Esophagus squamous epithelium (tissue), 5 donors: ENCODE measurements at regions not wholly inside any gene's neighbourhood (a gene's known extent, or its start where the extent isn't known, plus 50 kb on each side); places are given as distances from the start of the nearest gene placed in this dataset.

Source experiments
- DNase-seq: peaks from one replicate; lab custom pipeline; 2025; lab: John Stamatoyannopoulos, UW
- H3K27ac ChIP-seq, 4 donors: fragments of 200-600 bp; sonication (generic); one replicate each; pipeline ENCODE4 v1.5.1; 2016 to 2019; ENCODE audit warnings: mild to moderate bottlenecking in 1 of 4
- H3K27me3 ChIP-seq, 4 donors: fragments of 200-600 bp; sonication (generic); 1 replicate in 3 of 4; 2 replicates in 1 of 4; pipeline versions ENCODE4 v1.5.1 to v1.6.0; 2017 to 2021; ENCODE audit warnings: antibody characterized with exemption in 1 of 4
- H3K36me3 ChIP-seq, 3 donors: fragments of 200-600 bp; sonication (generic); one replicate each; pipeline ENCODE4 v1.5.1; 2016 to 2019
- H3K4me1 ChIP-seq, 3 donors: fragments of 200-600 bp; sonication (generic); one replicate each; pipeline ENCODE4 v1.5.1; 2017 to 2019
- H3K4me3 ChIP-seq, 4 donors: fragments of 200-600 bp; sonication (generic); 1 replicate in 3 of 4; 2 replicates in 1 of 4; pipeline ENCODE4 v1.5.1; 2016 to 2019; ENCODE audit warnings: mild to moderate bottlenecking in 2 of 4, moderate library complexity in 1 of 4
- H3K9me3 ChIP-seq, 3 donors: fragments of 200-600 bp; sonication (generic); one replicate each; pipeline ENCODE4 v1.5.1; 2016 to 2019
- CTCF ChIP-seq, 6 experiments: fragments of 450-650 bp in 4 of 6; fragments of 200-600 bp in 2 of 6; sonication (generic) in 2 of 6; IDR thresholded peaks; one replicate each; pipeline ENCODE4 v1.5.1; 2016 to 2019; ENCODE audit warnings: antibody characterized with exemption in 6 of 6, mild to moderate bottlenecking in 4 of 6, moderate library complexity in 4 of 6
- POLR2A ChIP-seq, 4 donors: fragments of 450-650 bp; IDR thresholded peaks; one replicate each; pipeline ENCODE4 v1.6.1; 2017; ENCODE audit warnings: antibody characterized with exemption in 4 of 4, mild to moderate bottlenecking in 4 of 4, moderate library complexity in 3 of 4
- WGBS, 2 donors: methylation state at CpG; one replicate each; pipeline ENCODE4 v1.1.5; 2018; 5-methylcytosine and 5-hydroxymethylcytosine counted together
- intact Hi-C: fragments of 100-400 bp; cut with DNase I; formaldehyde crosslinking; loops from one replicate; pipeline ENCODE4 v1.15.0; 2022
- donor health status: DM: yes; HTN: yes; CAD: no.

- no peak for DNase-seq
- intact Hi-C loops, result no loop called here
- TF ChIP-seq CTCF (IDR thresholded peaks at IDR 0.05), result no peak
- no peak for TF ChIP-seq POLR2A (IDR thresholded peaks at IDR 0.05)
- H3K27me3 ChIP-seq, result peaks cover 0 to 3% (median 0%) of the 10 kb centered on the region in 4 donors
- H3K4me1 ChIP-seq, result no peaks in the 10 kb centered on the region
- WGBS, 2 donors, result 32 to 33% methylated on average over 4 of the region's 4 CpGs
- H3K9me3 ChIP-seq, result no peaks in the 10 kb centered on the region
- H3K27ac ChIP-seq, result no peak overlapping the region
- H3K36me3 ChIP-seq, result no peaks in the 10 kb centered on the region
- no peak overlapping the region for H3K4me3 ChIP-seq
Observed at GRCh38 chr6:100167585-100167984, 173.6 kb upstream of the MCHR2 start.

- no peak overlapping the region for H3K4me3 ChIP-seq
- H3K27me3 ChIP-seq, result peaks cover 0 to 3% (median 0%) of the 10 kb centered on the region in 4 donors
- no peaks in the 10 kb centered on the region for H3K4me1 ChIP-seq
- no peak for TF ChIP-seq CTCF (IDR thresholded peaks at IDR 0.05)
- no peak for TF ChIP-seq POLR2A (IDR thresholded peaks at IDR 0.05)
- no peaks in the 10 kb centered on the region for H3K9me3 ChIP-seq
- intact Hi-C loops, result no loop called here
- WGBS, 2 donors, result 29 to 40% methylated on average over 2 of the region's 2 CpGs
- no peaks in the 10 kb centered on the region for H3K36me3 ChIP-seq
- DNase-seq, result no peak
- no peak overlapping the region for H3K27ac ChIP-seq
Observed at GRCh38 chr6:100166956-100167355, 172.9 kb upstream of the MCHR2 start.

- TF ChIP-seq POLR2A (IDR thresholded peaks at IDR 0.05), result no peak
- Histone ChIP-seq H3K4me3 (no peak overlapping the region), H3K27ac (no peak overlapping the region), H3K4me1 (no peaks in the 10 kb centered on the region), H3K27me3 (peaks cover 0 to 3% (median 0%) of the 10 kb centered on the region in 4 donors), H3K9me3 (no peaks in the 10 kb centered on the region), H3K36me3 (no peaks in the 10 kb centered on the region)
- intact Hi-C loops, result no loop called here
- DNase-seq, result no peak
Observed at GRCh38 chr6:100165442-100165841, 171.4 kb upstream of the MCHR2 start.

GRCh38 chr6:100163035-100163434 lies 169.0 kb upstream of the MCHR2 start:
- Histone ChIP-seq H3K4me1 (no peaks in the 10 kb centered on the region), H3K4me3 (no peak overlapping the region), H3K27ac (no peak overlapping the region), H3K9me3 (no peaks in the 10 kb centered on the region), H3K36me3 (no peaks in the 10 kb centered on the region), H3K27me3 (peaks cover 0 to 3% (median 0%) of the 10 kb centered on the region in 4 donors)
- intact Hi-C loops, result no loop called here
- no peak for DNase-seq
- 38 to 40% methylated on average over 5 of the region's 5 CpGs for WGBS, 2 donors
- TF ChIP-seq POLR2A (IDR thresholded peaks at IDR 0.05), result no peak
- no peak for TF ChIP-seq CTCF (IDR thresholded peaks at IDR 0.05)

- TF ChIP-seq CTCF (IDR thresholded peaks at IDR 0.05), result no peak
- TF ChIP-seq POLR2A (IDR thresholded peaks at IDR 0.05), result no peak
- Histone ChIP-seq H3K27me3 (peaks cover 0 to 3% (median 0%) of the 10 kb centered on the region in 4 donors), H3K4me3 (no peak overlapping the region), H3K4me1 (no peaks in the 10 kb centered on the region), H3K27ac (no peak overlapping the region), H3K9me3 (no peaks in the 10 kb centered on the region), H3K36me3 (no peaks in the 10 kb centered on the region)
- intact Hi-C loops, result no loop called here
- no peak for DNase-seq
- 75 to 78% methylated on average over 2 of the region's 2 CpGs for WGBS, 2 donors
Observed at GRCh38 chr6:100161782-100162365, 167.9 kb upstream of the MCHR2 start.

- H3K27me3 ChIP-seq, result peaks cover 0 to 3% (median 0%) of the 10 kb centered on the region in 4 donors
- no peaks in the 10 kb centered on the region for H3K4me1 ChIP-seq
- no peaks in the 10 kb centered on the region for H3K36me3 ChIP-seq
- DNase-seq, result no peak
- H3K4me3 ChIP-seq, result no peak overlapping the region
- no peak overlapping the region for H3K27ac ChIP-seq
- WGBS, 2 donors, result 34 to 51% methylated on average over 2 to 3 of the region's 3 CpGs
- intact Hi-C loops, result no loop called here
- no peaks in the 10 kb centered on the region for H3K9me3 ChIP-seq
- no peak for TF ChIP-seq POLR2A (IDR thresholded peaks at IDR 0.05)
Observed at GRCh38 chr6:100160930-100161329, 166.9 kb upstream of the MCHR2 start.
